Smooth muscle cell (in vitro differentiated cells): ENCODE measurements at regions not wholly inside any gene's neighbourhood (a gene's known extent, or its start where the extent isn't known, plus 50 kb on each side); places are given as distances from the start of the nearest gene placed in this dataset.

Experiments
- DNase-seq: peaks from one replicate; lab custom pipeline; 2025; ENCODE audit not compliant: unreplicated experiment; lab: John Stamatoyannopoulos, UW
- H2AFZ ChIP-seq: fragments of 200-600 bp; sonication (generic); 2 replicates; pipeline ENCODE4 v1.6.0; 2016; ENCODE audit warnings: antibody characterized with exemption, low read depth, mild to moderate bottlenecking
- H3F3A ChIP-seq: fragments of 200-600 bp; sonication (generic); 2 replicates; pipeline ENCODE4 v1.6.0; 2017; ENCODE audit warnings: antibody characterized with exemption, low read depth
- H3K27ac ChIP-seq: fragments of 200-600 bp; sonication (generic); 2 replicates; pipeline ENCODE4 v1.5.1; 2016; ENCODE audit warnings: low read depth, mild to moderate bottlenecking
- H3K27me3 ChIP-seq: fragments of 200-600 bp; sonication (generic); 2 replicates; pipeline ENCODE4 v1.6.1; 2016; ENCODE audit warnings: low read depth, mild to moderate bottlenecking
- H3K36me3 ChIP-seq: fragments of 200-600 bp; sonication (generic); 2 replicates; pipeline ENCODE4 v1.5.1; 2016; ENCODE audit warnings: low read depth
- H3K4me1 ChIP-seq: fragments of 200-600 bp; sonication (generic); 2 replicates; pipeline ENCODE4 v1.5.1; 2016; ENCODE audit warnings: low read depth
- H3K4me2 ChIP-seq: fragments of 200-600 bp; sonication (generic); 2 replicates; pipeline ENCODE4 v1.6.0; 2016; ENCODE audit warnings: mild to moderate bottlenecking
- H3K4me3 ChIP-seq: fragments of 200-600 bp; sonication (generic); 2 replicates; pipeline ENCODE4 v1.5.1; 2016; ENCODE audit warnings: mild to moderate bottlenecking
- H3K79me2 ChIP-seq: fragments of 200-600 bp; sonication (generic); 2 replicates; pipeline ENCODE4 v1.6.0; 2016; ENCODE audit warnings: low read depth, mild to moderate bottlenecking
- H3K9ac ChIP-seq: fragments of 200-600 bp; sonication (generic); 2 replicates; pipeline ENCODE4 v1.6.0; 2016; ENCODE audit warnings: low read depth
- H3K9me3 ChIP-seq: fragments of 200-600 bp; sonication (generic); replicated peaks from 2 replicates; pipeline ENCODE4 v1.5.1; 2016; ENCODE audit warnings: low read depth
- H4K20me1 ChIP-seq: fragments of 200-600 bp; sonication (generic); 2 replicates; pipeline ENCODE4 v1.6.0; 2016; ENCODE audit warnings: low read depth
- WGBS: methylation state at CpG from one replicate; pipeline ENCODE4 v1.1.7; 2016; ENCODE audit warnings: low lambda C conversion rate; 5-methylcytosine and 5-hydroxymethylcytosine counted together
- TF ChIP-seq, protein P1 (sequence below): fragments of 200-600 bp; sonication (generic); IDR thresholded peaks from 2 replicates; pipeline ENCODE4 v1.5.1; 2017; ENCODE audit warnings: borderline replicate concordance, mild to moderate bottlenecking, antibody characterized with exemption; ENCODE audit not compliant: insufficient read depth, poor library complexity, severe bottlenecking

DNA sequence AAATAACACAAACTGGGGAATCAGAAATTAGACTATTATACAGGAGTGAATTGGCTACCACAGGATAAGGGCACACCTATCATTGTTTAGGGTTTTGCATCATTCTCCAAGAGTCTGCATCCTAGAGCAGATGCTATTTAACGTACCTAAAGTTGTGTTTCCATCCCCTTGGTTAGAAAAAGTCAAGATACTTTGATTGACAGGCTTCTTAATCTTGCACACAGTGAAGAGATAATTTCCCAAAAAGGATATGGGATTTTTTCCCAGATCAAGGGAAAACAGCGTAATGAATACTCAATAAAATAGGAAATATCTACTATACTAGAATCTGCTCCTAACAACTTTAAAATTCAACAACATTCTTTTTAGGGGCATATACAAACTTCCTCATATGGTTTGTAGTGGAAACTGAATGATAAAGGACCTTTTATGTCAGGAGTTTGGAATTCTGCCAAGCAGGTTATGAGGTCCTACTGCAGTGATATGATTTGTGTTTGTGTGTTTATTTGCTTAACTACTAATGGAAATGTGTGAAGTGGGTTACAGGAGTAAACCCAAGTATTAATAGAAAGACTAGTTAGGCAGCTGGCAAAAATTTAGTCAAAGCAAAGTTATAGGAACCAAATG lies 124.1 kb upstream of the MME start:
- no peaks in the 10 kb centered on the region for H3K4me1 ChIP-seq
- no peak overlapping the region for H3K4me2 ChIP-seq
- TF ChIP-seq, protein P1, sequence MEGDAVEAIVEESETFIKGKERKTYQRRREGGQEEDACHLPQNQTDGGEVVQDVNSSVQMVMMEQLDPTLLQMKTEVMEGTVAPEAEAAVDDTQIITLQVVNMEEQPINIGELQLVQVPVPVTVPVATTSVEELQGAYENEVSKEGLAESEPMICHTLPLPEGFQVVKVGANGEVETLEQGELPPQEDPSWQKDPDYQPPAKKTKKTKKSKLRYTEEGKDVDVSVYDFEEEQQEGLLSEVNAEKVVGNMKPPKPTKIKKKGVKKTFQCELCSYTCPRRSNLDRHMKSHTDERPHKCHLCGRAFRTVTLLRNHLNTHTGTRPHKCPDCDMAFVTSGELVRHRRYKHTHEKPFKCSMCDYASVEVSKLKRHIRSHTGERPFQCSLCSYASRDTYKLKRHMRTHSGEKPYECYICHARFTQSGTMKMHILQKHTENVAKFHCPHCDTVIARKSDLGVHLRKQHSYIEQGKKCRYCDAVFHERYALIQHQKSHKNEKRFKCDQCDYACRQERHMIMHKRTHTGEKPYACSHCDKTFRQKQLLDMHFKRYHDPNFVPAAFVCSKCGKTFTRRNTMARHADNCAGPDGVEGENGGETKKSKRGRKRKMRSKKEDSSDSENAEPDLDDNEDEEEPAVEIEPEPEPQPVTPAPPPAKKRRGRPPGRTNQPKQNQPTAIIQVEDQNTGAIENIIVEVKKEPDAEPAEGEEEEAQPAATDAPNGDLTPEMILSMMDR = no peak
- H3K36me3 ChIP-seq = no peaks in the 10 kb centered on the region
- no peak overlapping the region for H3K4me3 ChIP-seq
- no peak overlapping the region for H3K27ac ChIP-seq
- H3K9ac ChIP-seq = no peak overlapping the region
- 86% methylated on average over 2 of the region's 2 CpGs for WGBS
- H3K79me2 ChIP-seq = no peaks in the 10 kb centered on the region
- H3F3A ChIP-seq = no peaks in the 10 kb centered on the region
- no peaks in the 10 kb centered on the region for H3K9me3 ChIP-seq
- no peak for DNase-seq
- no peaks in the 10 kb centered on the region for H4K20me1 ChIP-seq
- no peak overlapping the region for H2AFZ ChIP-seq
- H3K27me3 ChIP-seq = no peaks in the 10 kb centered on the region

DNA sequence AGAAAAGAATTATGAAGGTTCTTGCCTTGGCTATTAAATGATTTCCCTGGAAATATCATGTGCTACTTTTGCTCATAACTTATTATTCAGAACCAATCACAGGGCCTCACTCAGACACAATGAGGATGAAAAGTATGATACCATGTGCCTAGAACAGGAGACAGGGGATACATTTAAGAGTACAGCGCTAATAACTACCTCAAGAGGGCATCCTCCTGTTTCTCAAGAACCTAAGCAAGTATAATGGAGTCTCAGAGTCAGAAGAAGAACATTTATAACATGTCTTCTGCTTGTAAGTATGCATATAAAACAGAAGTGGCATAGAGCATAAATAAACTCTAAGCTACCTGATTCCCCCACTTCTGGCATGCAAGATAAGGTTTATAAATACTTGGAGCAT lies 125.4 kb upstream of the MME start:
- Histone ChIP-seq H4K20me1 (no peaks in the 10 kb centered on the region), H3K27me3 (no peaks in the 10 kb centered on the region), H3K9ac (no peak overlapping the region), H3K4me3 (no peak overlapping the region), H3K4me1 (no peaks in the 10 kb centered on the region), H3K27ac (no peak overlapping the region), H3K9me3 (no peaks in the 10 kb centered on the region), H3K4me2 (no peak overlapping the region), H3K79me2 (no peaks in the 10 kb centered on the region), H3K36me3 (no peaks in the 10 kb centered on the region), H3F3A (no peaks in the 10 kb centered on the region), H2AFZ (no peak overlapping the region)
- 19% methylated on average over 1 of the region's 1 CpG for WGBS
- TF ChIP-seq, protein P1 = peak; percentile 51
- DNase-seq = no peak

DNA sequence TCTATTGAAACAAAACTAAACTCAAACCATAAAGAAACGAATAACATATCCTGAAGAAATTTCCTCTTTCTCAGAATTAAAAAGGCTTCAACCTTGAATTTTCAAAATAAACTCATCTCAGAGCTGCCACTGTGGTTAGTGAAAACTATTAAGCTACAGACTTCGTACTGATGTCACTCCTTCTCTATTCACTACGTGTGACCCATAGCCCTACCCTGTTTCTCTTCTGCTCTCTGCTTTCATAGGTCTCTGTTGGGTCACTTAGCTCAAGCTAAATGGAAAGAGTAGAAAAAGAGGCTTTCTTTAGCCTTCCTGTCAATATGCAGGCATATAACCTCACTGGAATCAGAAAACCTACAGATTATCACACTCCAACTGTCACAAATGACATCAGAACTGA lies 126.6 kb upstream of the MME start:
- Histone ChIP-seq H3K4me2 (no peak overlapping the region), H2AFZ (peak overlapping the region; percentile 10), H3K79me2 (no peaks in the 10 kb centered on the region), H3K27ac (no peak overlapping the region), H3K9me3 (no peaks in the 10 kb centered on the region), H3K9ac (no peak overlapping the region), H3K27me3 (no peaks in the 10 kb centered on the region), H3F3A (no peaks in the 10 kb centered on the region), H4K20me1 (no peaks in the 10 kb centered on the region), H3K4me3 (no peak overlapping the region), H3K4me1 (no peaks in the 10 kb centered on the region), H3K36me3 (no peaks in the 10 kb centered on the region)
- no peak for DNase-seq
- TF ChIP-seq, protein P1 = no peak
- WGBS = 64% methylated on average over 3 of the region's 3 CpGs

DNA sequence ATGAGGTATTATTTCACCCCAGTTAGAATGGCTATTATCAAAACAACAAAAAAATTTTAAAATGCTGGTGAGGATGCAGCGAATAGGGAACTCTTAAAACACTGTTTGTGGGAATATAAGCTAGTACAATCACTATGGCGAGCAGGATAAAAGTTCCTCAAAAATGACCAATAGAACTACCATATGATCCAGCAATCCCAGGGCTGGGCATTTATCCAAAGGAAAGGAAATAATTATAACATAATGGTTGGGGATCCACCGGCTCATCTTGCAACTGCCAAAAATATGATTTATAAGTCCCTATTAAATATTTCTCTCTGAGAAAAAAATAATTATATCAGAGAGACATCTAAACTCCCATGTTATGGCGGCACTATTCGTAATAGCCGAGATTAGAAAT lies 127.6 kb upstream of the MME start:
- Histone ChIP-seq H3K36me3 (no peaks in the 10 kb centered on the region), H3K4me2 (no peak overlapping the region), H3K9me3 (no peaks in the 10 kb centered on the region), H3F3A (no peaks in the 10 kb centered on the region), H3K79me2 (no peaks in the 10 kb centered on the region), H3K4me1 (no peaks in the 10 kb centered on the region), H3K27ac (no peak overlapping the region), H4K20me1 (no peaks in the 10 kb centered on the region), H3K4me3 (no peak overlapping the region), H2AFZ (no peak overlapping the region), H3K27me3 (no peaks in the 10 kb centered on the region), H3K9ac (no peak overlapping the region)
- WGBS = 87% methylated on average over 6 of the region's 6 CpGs
- no peak for DNase-seq
- TF ChIP-seq, protein P1 = no peak
